Thyroid gland (tissue), 4 donors: ENCODE measurements at regions not wholly inside any gene's neighbourhood (a gene's known extent, or its start where the extent isn't known, plus 50 kb on each side); places are given as distances from the start of the nearest gene placed in this dataset.

ENCODE experiments used
- CTCF ChIP-seq, 6 experiments: fragments of 200-600 bp in 3 of 6; fragments of 450-650 bp in 3 of 6; sonication (generic) in 3 of 6; IDR thresholded peaks; one replicate each; pipeline ENCODE4 v1.5.1; 2016 to 2019; ENCODE audit warnings: antibody characterized with exemption in 6 of 6, mild to moderate bottlenecking in 2 of 6, inconsistent platforms in 1 of 6, moderate library complexity in 1 of 6
- POLR2A ChIP-seq, 2 donors: fragments of 450-650 bp; IDR thresholded peaks; one replicate each; pipeline ENCODE4 v1.6.1; 2017; ENCODE audit warnings: antibody characterized with exemption in 2 of 2, mild to moderate bottlenecking in 2 of 2, moderate library complexity in 1 of 2

- TF ChIP-seq CTCF (IDR thresholded peaks at IDR 0.05) (peak; percentile 23 to 63 (median 44)), POLR2A (IDR thresholded peaks at IDR 0.05) (no peak)
Observed at GRCh38 chr2:88919087-88919738, 227.7 kb downstream of the RPIA start.
